HT-29 (cell line): ENCODE measurements at regions not wholly inside any gene's neighbourhood (a gene's known extent, or its start where the extent isn't known, plus 50 kb on each side); places are given as distances from the start of the nearest gene placed in this dataset.

Experiments used
- DNase-seq: peaks from one replicate; pipeline ENCODE4 v3.0.0-alpha.2; 2015; ENCODE audit warnings: low spot score

- DNase-seq, result no peak
Observed at GRCh38 chr17:79473111-79473875, 137.6 kb downstream of the RBFOX3 start.

- DNase-seq, result no peak
Observed at GRCh38 chr17:79470754-79471153, 140.1 kb downstream of the RBFOX3 start.

- DNase-seq, result no peak
Observed at GRCh38 chr17:79469646-79470045, 141.2 kb downstream of the RBFOX3 start.

- DNase-seq, result no peak
Observed at GRCh38 chr17:79468183-79468944, 142.5 kb downstream of the RBFOX3 start.

GRCh38 chr17:79466562-79467350 lies 144.1 kb downstream of the RBFOX3 start:
- DNase-seq, result no peak

- no peak for DNase-seq
Observed at GRCh38 chr17:79465681-79466025, 145.2 kb downstream of the RBFOX3 start.

DNA sequence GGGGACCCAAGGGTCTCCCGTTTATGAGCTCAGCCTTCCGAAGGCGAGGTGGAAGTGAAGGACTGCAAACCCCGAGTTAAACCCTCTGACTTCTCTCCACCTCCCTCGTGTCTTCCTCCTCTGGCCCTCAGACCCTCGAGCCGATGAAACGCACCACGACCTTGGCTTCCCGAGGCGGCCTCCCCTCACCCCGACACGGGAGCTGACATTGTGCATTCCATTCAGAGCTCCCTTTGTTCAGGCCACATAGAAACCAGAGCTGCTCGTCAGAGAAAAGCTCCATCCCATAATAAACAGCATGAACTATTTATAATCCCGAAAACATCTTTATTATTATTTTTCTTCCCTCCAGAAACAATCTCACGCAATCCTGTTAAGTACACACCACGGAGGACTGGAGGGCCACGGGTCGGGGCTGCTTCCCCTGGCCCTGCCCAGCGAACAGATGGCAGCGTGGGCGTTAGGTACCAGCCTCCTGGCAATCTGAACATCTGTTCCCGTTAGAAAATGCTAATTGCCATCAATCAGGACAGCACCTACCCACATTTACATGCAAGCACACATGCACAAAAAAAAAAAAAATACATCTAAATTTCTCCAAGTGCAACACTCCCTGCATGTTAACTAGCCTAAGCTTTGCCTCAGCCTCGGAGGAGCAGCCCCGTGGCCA lies 145.7 kb downstream of the RBFOX3 start:
- no peak for DNase-seq

- DNase-seq, result no peak
Observed at GRCh38 chr17:79464318-79465010, 146.4 kb downstream of the RBFOX3 start.

- DNase-seq, result no peak
Observed at GRCh38 chr17:79463421-79464317, 147.2 kb downstream of the RBFOX3 start.

GRCh38 chr17:79461041-79461440 lies 149.8 kb downstream of the RBFOX3 start:
- DNase-seq, result no peak

- DNase-seq, result no peak
Observed at GRCh38 chr17:79459846-79460245, 151.0 kb downstream of the RBFOX3 start.

DNA sequence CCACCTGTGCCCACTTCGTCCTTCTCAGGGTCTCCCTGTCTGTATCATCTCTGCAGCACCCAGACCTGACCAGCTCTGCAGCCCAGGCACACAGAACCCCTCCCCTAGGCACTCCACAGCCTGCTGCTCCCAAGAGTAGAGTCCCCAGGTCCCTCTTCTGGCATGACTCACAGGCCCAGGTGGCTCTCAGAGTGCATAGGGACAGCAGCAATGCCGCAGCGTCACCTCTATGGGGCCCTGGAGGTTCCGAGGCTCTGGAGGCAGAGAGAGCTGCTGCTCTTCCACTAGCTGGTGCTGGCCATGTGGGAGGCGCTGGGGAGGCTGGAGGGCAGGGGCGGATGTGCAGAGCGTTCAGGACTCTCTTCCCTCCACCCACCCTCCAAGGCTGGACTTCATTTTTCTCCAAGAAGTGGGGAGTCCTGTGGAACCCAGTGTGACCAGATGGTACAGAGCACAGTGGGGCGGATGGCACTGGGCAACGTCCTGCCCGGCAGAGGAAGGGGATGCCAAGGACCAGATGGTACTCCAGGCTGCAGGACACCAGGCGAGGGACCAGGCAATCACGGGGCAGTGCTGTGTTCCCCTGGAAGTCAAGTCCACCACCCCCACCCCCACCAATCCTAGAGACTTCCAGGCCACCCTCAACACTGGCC lies 151.7 kb downstream of the RBFOX3 start:
- DNase-seq, result no peak

DNA sequence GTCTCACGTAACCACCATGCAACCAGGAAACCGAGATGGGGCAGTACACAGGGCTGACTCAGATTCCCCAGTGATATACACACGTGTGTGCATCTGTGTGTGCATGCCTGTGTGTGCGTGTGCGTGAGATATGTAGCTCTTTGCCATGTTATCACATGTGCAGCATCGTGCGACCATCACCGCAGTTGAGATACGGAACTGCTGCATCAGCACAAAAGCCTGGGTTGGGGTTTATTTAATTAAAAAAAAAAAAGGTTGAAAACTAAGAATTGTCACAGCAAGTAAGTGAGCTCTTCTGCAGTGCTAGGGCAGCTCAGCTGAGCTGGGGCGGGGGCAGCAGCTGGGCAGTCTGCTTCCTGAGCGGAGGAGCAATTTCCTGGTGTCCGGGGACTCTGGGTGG lies 152.5 kb downstream of the RBFOX3 start:
- DNase-seq, result no peak

GRCh38 chr17:79457889-79458288 lies 153.0 kb downstream of the RBFOX3 start:
- no peak for DNase-seq

DNA sequence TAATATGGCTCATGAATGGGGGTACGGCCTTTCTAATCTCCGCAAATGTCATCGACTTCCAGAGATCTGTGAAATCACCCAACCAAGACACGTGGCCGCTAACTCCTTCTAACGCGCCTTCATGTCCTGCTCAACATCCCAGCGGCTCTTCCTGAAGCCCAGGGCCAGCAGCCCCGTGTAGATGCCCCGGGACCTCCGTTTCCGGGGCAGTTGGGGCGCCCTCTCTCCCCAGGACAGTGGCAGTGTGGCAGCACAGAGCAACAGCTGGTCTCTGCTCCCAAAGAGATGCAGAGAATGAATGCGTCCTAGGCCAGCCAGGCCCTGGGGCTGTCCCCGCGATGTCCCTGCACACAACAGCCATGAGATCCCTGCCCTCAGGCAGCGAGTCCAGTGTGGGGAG lies 153.5 kb downstream of the RBFOX3 start:
- no peak for DNase-seq

- no peak for DNase-seq
Observed at GRCh38 chr17:79455636-79456035, 155.2 kb downstream of the RBFOX3 start.

- DNase-seq, result no peak
Observed at GRCh38 chr17:79454826-79455225, 156.0 kb downstream of the RBFOX3 start.

GRCh38 chr17:79453481-79453880 lies 157.4 kb downstream of the RBFOX3 start:
- DNase-seq, result no peak

- DNase-seq, result no peak
Observed at GRCh38 chr17:79452706-79453105, 158.1 kb downstream of the RBFOX3 start.

DNA sequence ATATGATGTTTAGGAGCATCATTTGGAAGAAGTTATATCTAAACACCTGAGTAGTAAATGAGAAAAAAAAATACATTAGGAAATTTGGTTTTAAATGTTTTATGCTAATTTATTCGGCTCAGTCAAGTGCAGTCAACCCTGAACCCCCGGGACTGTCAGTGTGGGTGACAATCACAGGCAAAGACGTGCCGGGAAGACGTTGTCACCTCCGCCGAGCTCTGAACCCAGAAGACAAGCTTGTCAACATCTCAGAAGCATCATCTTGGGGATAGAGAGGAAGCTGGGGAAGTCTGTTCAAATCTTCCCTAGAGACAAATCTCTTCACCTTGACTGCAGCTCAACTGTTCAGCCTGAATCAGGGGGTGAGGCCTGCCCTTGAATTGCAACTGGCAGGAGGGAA lies 159.7 kb downstream of the RBFOX3 start:
- DNase-seq, result no peak
